GM12878 (cell line): ENCODE measurements at regions not wholly inside any gene's neighbourhood (a gene's known extent, or its start where the extent isn't known, plus 50 kb on each side); places are given as distances from the start of the nearest gene placed in this dataset.

Experiments
- CBFB ChIP-seq: IDR thresholded peaks from 2 replicates; pipeline ENCODE4 v1.6.1; 2016; ENCODE audit warnings: antibody characterized with exemption, low read depth
- CTCF ChIP-seq, 3 experiments: IDR thresholded peaks in 2 of 3; conservative IDR thresholded peaks in 1 of 3; 2 replicates each; pipeline ENCODE4 v1.5.1; 2011; ENCODE audit warnings: low read depth in 3 of 3, low read length in 3 of 3, mild to moderate bottlenecking in 3 of 3, control low read depth in 2 of 3, moderate library complexity in 2 of 3, inconsistent platforms in 1 of 3, mixed read lengths in 1 of 3; ENCODE audit not compliant: control insufficient read depth in 2 of 3, insufficient read depth in 1 of 3; ENCODE audit errors: extremely low read depth in 1 of 3
- DPF2 ChIP-seq: fragments of 450-650 bp; IDR thresholded peaks from 2 replicates; pipeline ENCODE4 v1.6.1; 2017; ENCODE audit warnings: mild to moderate bottlenecking
- POLR2AphosphoS5 ChIP-seq: IDR thresholded peaks from 2 replicates; pipeline ENCODE4 v1.6.1; 2011; ENCODE audit warnings: mild to moderate bottlenecking, low read length, inconsistent platforms
- RCOR1 ChIP-seq: conservative IDR thresholded peaks from 2 replicates; pipeline ENCODE4 v1.6.1; 2012; ENCODE audit warnings: low read depth, low read length, improper control_type of control experiment
- TF ChIP-seq, protein P1 (sequence below): fragments of 450-650 bp; IDR thresholded peaks from 2 replicates; pipeline ENCODE4 v1.6.1; 2017; ENCODE audit warnings: mild to moderate bottlenecking

DNA sequence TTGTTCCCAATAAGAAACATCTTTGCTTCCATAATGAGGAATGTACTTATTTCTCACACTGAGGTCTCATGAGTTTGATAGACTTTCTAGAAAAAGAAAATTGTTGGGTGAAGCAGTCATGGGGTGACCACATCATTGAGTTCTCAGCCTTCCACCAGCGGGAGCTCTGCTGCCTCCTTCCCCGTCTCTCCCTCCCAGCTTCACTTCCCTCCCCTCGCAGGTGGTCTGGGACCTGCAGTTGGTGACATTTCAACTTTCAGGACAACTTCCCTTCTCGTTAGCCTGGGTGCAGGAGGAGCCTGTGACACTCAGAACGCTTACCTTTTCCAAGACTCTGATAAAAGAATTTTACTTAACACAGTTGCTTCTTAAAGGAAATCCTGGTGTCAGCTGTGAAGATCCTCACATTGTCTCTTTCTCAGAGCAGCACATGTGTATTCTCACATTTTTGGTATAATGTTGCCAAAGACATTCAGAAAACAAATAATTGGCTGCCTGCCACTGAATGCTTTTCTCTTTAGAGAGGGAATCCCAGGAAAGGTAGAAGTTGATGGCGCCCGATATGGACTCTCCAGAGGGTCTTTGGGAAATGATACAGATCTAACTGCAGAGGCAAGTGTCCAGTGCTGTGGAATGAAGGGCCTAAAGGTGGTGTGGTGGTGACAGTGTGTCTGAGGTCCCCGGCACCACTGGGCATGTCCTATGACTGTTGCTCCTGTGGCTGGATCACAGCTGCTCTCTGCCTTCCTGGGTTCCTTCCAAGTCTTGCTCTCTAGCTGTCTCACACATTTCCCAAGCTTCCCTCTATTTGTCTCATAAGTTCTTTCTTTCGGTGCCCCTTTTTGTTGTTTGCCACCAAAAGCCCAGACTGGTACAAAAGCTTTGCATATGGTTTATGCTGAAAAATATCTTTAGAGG is 238.1 kb downstream of the GAS1 start:
- TF ChIP-seq, protein P1, sequence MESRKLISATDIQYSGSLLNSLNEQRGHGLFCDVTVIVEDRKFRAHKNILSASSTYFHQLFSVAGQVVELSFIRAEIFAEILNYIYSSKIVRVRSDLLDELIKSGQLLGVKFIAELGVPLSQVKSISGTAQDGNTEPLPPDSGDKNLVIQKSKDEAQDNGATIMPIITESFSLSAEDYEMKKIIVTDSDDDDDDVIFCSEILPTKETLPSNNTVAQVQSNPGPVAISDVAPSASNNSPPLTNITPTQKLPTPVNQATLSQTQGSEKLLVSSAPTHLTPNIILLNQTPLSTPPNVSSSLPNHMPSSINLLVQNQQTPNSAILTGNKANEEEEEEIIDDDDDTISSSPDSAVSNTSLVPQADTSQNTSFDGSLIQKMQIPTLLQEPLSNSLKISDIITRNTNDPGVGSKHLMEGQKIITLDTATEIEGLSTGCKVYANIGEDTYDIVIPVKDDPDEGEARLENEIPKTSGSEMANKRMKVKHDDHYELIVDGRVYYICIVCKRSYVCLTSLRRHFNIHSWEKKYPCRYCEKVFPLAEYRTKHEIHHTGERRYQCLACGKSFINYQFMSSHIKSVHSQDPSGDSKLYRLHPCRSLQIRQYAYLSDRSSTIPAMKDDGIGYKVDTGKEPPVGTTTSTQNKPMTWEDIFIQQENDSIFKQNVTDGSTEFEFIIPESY, result no peak
- no peak for TF ChIP-seq POLR2AphosphoS5
- TF ChIP-seq CTCF (IDR thresholded peaks at IDR 0.05 in 2 of 3, conservative IDR thresholded peaks at IDR 0.05 in 1 of 3; ENCODE audit: control insufficient read depth in 2 of 3, extremely low read depth in 1 of 3, insufficient read depth in 1 of 3, low read depth in 3 of 3, low read length in 3 of 3), result no peak
- no peak for TF ChIP-seq CBFB
- TF ChIP-seq DPF2, result no peak
- TF ChIP-seq RCOR1, result no peak
